ENCODE measurements at regions not wholly inside any gene's neighbourhood (a gene's known extent, or its start where the extent isn't known, plus 50 kb on each side); places are given as distances from the start of the nearest gene placed in this dataset.

- Histone ChIP-seq H3K9me2 (ENCODE audit: insufficient read depth) (no peaks in the 10 kb centered on the region), H2AFZ (ENCODE audit: low read depth, low read length, poor library complexity, severe bottlenecking) (no peak overlapping the region), H3K9me3 (ENCODE audit: control insufficient read depth in 1 of 2, insufficient read depth in 1 of 2, low read depth in 1 of 2, low read length in 2 of 2) (peaks cover 6 to 37% of the 10 kb centered on the region in 2 experiments; a peak in 2 of 4 replicates), H3K36me3 (ENCODE audit: control insufficient read depth in 1 of 2, insufficient read depth in 2 of 2, low read length in 2 of 2) (no peaks in the 10 kb centered on the region), H3K27ac (ENCODE audit: low read depth, low read length) (no peak overlapping the region), H3K9ac (ENCODE audit: low read length) (no peak overlapping the region), H4K20me1 (ENCODE audit: insufficient read depth) (no peaks in the 10 kb centered on the region), H3K27me3 (ENCODE audit: insufficient read depth, low read length) (no peaks in the 10 kb centered on the region), H3K4me2 (ENCODE audit: low read length) (no peak overlapping the region), H3K4me3 (replicated peaks in 1 of 2; ENCODE audit: low read depth in 1 of 2, low read length in 2 of 2) (no peak overlapping the region), H3K4me1 (ENCODE audit: control insufficient read depth in 1 of 2, insufficient read depth in 2 of 2, low read length in 2 of 2) (no peaks in the 10 kb centered on the region), H3K79me2 (ENCODE audit: insufficient read depth, low read length) (no peaks in the 10 kb centered on the region)
- RAD21 ChIA-PET (ENCODE audit: low non-redundant PET in 1 of 2, low total read pairs in 2 of 2, uncharacterized antibody in 2 of 2, unreplicated experiment in 2 of 2) = no interaction called here
- no peak for ATAC-seq
- intact Hi-C loops (cut with micrococcal nuclease) = no loop called here
- POLR2A ChIA-PET = no interaction called here
- BruUV-seq (replicated peaks) = no TSS peak
- DNase-seq (ENCODE audit: low read depth, low spot score) = no peak
- no peak for TF ChIP-seq SIN3A (IDR thresholded peaks at IDR 0.05; ENCODE audit: low read depth)
- no peak for TF ChIP-seq EZH2 (IDR thresholded peaks at IDR 0.05)
- CTCF ChIA-PET = no interaction called here
These were observed 231.9 kb upstream of the SEMA6D start for GRCh38 chr15:47485419-47485818.

- no peaks in the 10 kb centered on the region for H3K36me3 ChIP-seq (ENCODE audit: control insufficient read depth in 1 of 2, insufficient read depth in 2 of 2, low read length in 2 of 2)
- H3K79me2 ChIP-seq (ENCODE audit: insufficient read depth, low read length) = no peaks in the 10 kb centered on the region
- intact Hi-C loops (cut with micrococcal nuclease) = no loop called here
- DNase-seq (ENCODE audit: low read depth, low spot score) (no peak), ATAC-seq (no peak)
- H3K9me2 ChIP-seq (ENCODE audit: insufficient read depth) = no peaks in the 10 kb centered on the region
- no TSS peak for BruUV-seq (replicated peaks)
- ChIA-PET POLR2A (no interaction called here), RAD21 (ENCODE audit: low non-redundant PET in 1 of 2, low total read pairs in 2 of 2, uncharacterized antibody in 2 of 2, unreplicated experiment in 2 of 2) (no interaction called here), CTCF (no interaction called here)
- no peak overlapping the region for H3K27ac ChIP-seq (ENCODE audit: low read depth, low read length)
- no peaks in the 10 kb centered on the region for H4K20me1 ChIP-seq (ENCODE audit: insufficient read depth)
- no peak overlapping the region for H3K9ac ChIP-seq (ENCODE audit: low read length)
- H3K9me3 ChIP-seq (ENCODE audit: control insufficient read depth in 1 of 2, insufficient read depth in 1 of 2, low read depth in 1 of 2, low read length in 2 of 2) = peaks cover 6 to 35% of the 10 kb centered on the region in 2 experiments; a peak in 2 of 4 replicates
- no peak overlapping the region for H2AFZ ChIP-seq (ENCODE audit: low read depth, low read length, poor library complexity, severe bottlenecking)
- no peak overlapping the region for H3K4me2 ChIP-seq (ENCODE audit: low read length)
- TF ChIP-seq ZFX (IDR thresholded peaks at IDR 0.05) (no peak), CBX3 (IDR thresholded peaks at IDR 0.05; ENCODE audit: low read depth) (no peak), SP1 (IDR thresholded peaks at IDR 0.05; ENCODE audit: low read depth) (no peak), RAD21 (IDR thresholded peaks at IDR 0.05; ENCODE audit: low read depth) (no peak), POLR2AphosphoS5 (IDR thresholded peaks at IDR 0.05; ENCODE audit: low read depth, low read length) (no peak), POLR2A (IDR thresholded peaks at IDR 0.05; ENCODE audit: borderline replicate concordance, extremely low read depth, insufficient read depth, insufficient read length) (no peak), EZH2phosphoT487 (IDR thresholded peaks at IDR 0.05; ENCODE audit: borderline replicate concordance) (no peak), TCF7L2 (IDR thresholded peaks at IDR 0.05; ENCODE audit: borderline replicate concordance, extremely low read depth, insufficient read depth, insufficient read length) (no peak), SRF (IDR thresholded peaks at IDR 0.05; ENCODE audit: low read depth) (no peak), ELF1 (IDR thresholded peaks at IDR 0.05; ENCODE audit: borderline replicate concordance, low read depth) (no peak), ZNF274 (IDR thresholded peaks at IDR 0.05; ENCODE audit: low read depth, low read length) (no peak), SIN3A (IDR thresholded peaks at IDR 0.05; ENCODE audit: low read depth) (no peak), CTCF (IDR thresholded peaks at IDR 0.05 in 2 of 3, conservative IDR thresholded peaks at IDR 0.05 in 1 of 3; ENCODE audit: borderline replicate concordance in 1 of 3, insufficient read depth in 1 of 3, low read depth in 2 of 3, low read length in 2 of 3) (no peak), CEBPB (IDR thresholded peaks at IDR 0.05; ENCODE audit: low read depth) (no peak)
- no peaks in the 10 kb centered on the region for H3K4me1 ChIP-seq (ENCODE audit: control insufficient read depth in 1 of 2, insufficient read depth in 2 of 2, low read length in 2 of 2)
- H3K27me3 ChIP-seq (ENCODE audit: insufficient read depth, low read length) = no peaks in the 10 kb centered on the region
- no peak overlapping the region for H3K4me3 ChIP-seq (replicated peaks in 1 of 2; ENCODE audit: low read depth in 1 of 2, low read length in 2 of 2)
These were observed 231.3 kb upstream of the SEMA6D start for GRCh38 chr15:47486040-47486439.

Data from HCT116 (cell line).